T-helper 17 cell (primary cell): ENCODE measurements at regions not wholly inside any gene's neighbourhood (a gene's known extent, or its start where the extent isn't known, plus 50 kb on each side); places are given as distances from the start of the nearest gene placed in this dataset.
"Not testable (repeated sequence)": the region's sequence is repeated elsewhere in the genome, so short reads cannot be mapped to it uniquely, and the experiment has no call there.

Experiments
- ATAC-seq: fragments of 150-1000 bp; cut with Tn5 transposase; 2 replicates; pipeline ENCODE4 v1.10.0; 2021; ENCODE audit warnings: mild to moderate bottlenecking, moderate library complexity
- DNase-seq, 3 donors: peaks; one replicate each; pipeline versions ENCODE4 v3.0.0 to v3.0.0-alpha.2; 2020 to 2021
- H3K9me3 ChIP-seq: one replicate; pipeline ENCODE4 v1.7.0; 2013; ENCODE audit warnings: low read length, mild to moderate bottlenecking; ENCODE audit not compliant: control insufficient read depth, poor library complexity, severe bottlenecking
- H3K27ac Mint-ChIP-seq: one replicate; pipeline ENCODE4 v1.8.0; 2022; ENCODE audit warnings: mild to moderate bottlenecking, moderate library complexity, mixed read lengths
- H3K27me3 Mint-ChIP-seq: one replicate; pipeline ENCODE4 v1.8.0; 2022; ENCODE audit warnings: mixed read lengths
- H3K36me3 Mint-ChIP-seq: one replicate; pipeline ENCODE4 v1.8.0; 2022; ENCODE audit warnings: low read depth, mixed read lengths
- H3K4me1 Mint-ChIP-seq: one replicate; pipeline ENCODE4 v1.8.0; 2022; ENCODE audit warnings: mild to moderate bottlenecking, mixed read lengths
- H3K4me3 Mint-ChIP-seq: one replicate; pipeline ENCODE4 v1.8.0; 2022; ENCODE audit warnings: mild to moderate bottlenecking, moderate library complexity, mixed read lengths

- Mint-ChIP-seq H3K27me3 (peaks cover 16% of the 10 kb centered on the region), H3K36me3 (no peaks in the 10 kb centered on the region), H3K27ac (no peak overlapping the region), H3K4me3 (no peak overlapping the region), H3K4me1 (no peaks in the 10 kb centered on the region)
- H3K9me3 ChIP-seq = peaks cover 5% of the 10 kb centered on the region
- DNase-seq = no peak
- ATAC-seq = no peak
These were observed 223.7 kb downstream of the DLL1 start for GRCh38 chr6:170067181-170067641.

GRCh38 chr6:170066679-170067078 is 224.2 kb downstream of the DLL1 start:
- Mint-ChIP-seq H3K4me1 (no peaks in the 10 kb centered on the region), H3K27ac (no peak overlapping the region), H3K36me3 (no peaks in the 10 kb centered on the region), H3K27me3 (peaks cover 13% of the 10 kb centered on the region), H3K4me3 (no peak overlapping the region)
- ATAC-seq (no peak), DNase-seq (no peak)
- peaks cover 5% of the 10 kb centered on the region for H3K9me3 ChIP-seq

GRCh38 chr6:170063851-170064602 is 226.9 kb downstream of the DLL1 start:
- H3K4me3 Mint-ChIP-seq = no peak overlapping the region
- H3K27me3 Mint-ChIP-seq = peaks cover 20% of the 10 kb centered on the region
- no peaks in the 10 kb centered on the region for H3K36me3 Mint-ChIP-seq
- no peaks in the 10 kb centered on the region for H3K9me3 ChIP-seq
- DNase-seq (no peak), ATAC-seq (no peak)
- no peak overlapping the region for H3K27ac Mint-ChIP-seq
- no peaks in the 10 kb centered on the region for H3K4me1 Mint-ChIP-seq

- H3K27ac Mint-ChIP-seq = no peak overlapping the region
- DNase-seq (no peak), ATAC-seq (no peak)
- H3K9me3 ChIP-seq = no peaks in the 10 kb centered on the region
- no peaks in the 10 kb centered on the region for H3K36me3 Mint-ChIP-seq
- H3K4me1 Mint-ChIP-seq = no peaks in the 10 kb centered on the region
- peaks cover 20% of the 10 kb centered on the region for H3K27me3 Mint-ChIP-seq
- no peak overlapping the region for H3K4me3 Mint-ChIP-seq
These were observed 227.4 kb downstream of the DLL1 start for GRCh38 chr6:170063431-170063830.

- no peaks in the 10 kb centered on the region for H3K36me3 Mint-ChIP-seq
- ATAC-seq = no peak
- H3K9me3 ChIP-seq = no peaks in the 10 kb centered on the region
- no peak overlapping the region for H3K27ac Mint-ChIP-seq
- no peak overlapping the region for H3K4me3 Mint-ChIP-seq
- peaks cover 20% of the 10 kb centered on the region for H3K27me3 Mint-ChIP-seq
- peaks cover 3% of the 10 kb centered on the region for H3K4me1 Mint-ChIP-seq
- DNase-seq = no peak
These were observed 228.0 kb downstream of the DLL1 start for GRCh38 chr6:170062915-170063241.

- ATAC-seq (no peak), DNase-seq (no peak)
- no peaks in the 10 kb centered on the region for H3K36me3 Mint-ChIP-seq
- peaks cover 4% of the 10 kb centered on the region for H3K4me1 Mint-ChIP-seq
- no peak overlapping the region for H3K27ac Mint-ChIP-seq
- H3K27me3 Mint-ChIP-seq = peaks cover 16% of the 10 kb centered on the region
- H3K4me3 Mint-ChIP-seq = peak overlapping the region; percentile 25
- no peaks in the 10 kb centered on the region for H3K9me3 ChIP-seq
These were observed 228.5 kb downstream of the DLL1 start for GRCh38 chr6:170062209-170062914.

- Mint-ChIP-seq H3K27ac (no peak overlapping the region), H3K27me3 (peaks cover 19% of the 10 kb centered on the region), H3K36me3 (no peaks in the 10 kb centered on the region), H3K4me3 (no peak overlapping the region), H3K4me1 (peaks cover 4% of the 10 kb centered on the region)
- DNase-seq (no peak), ATAC-seq (no peak)
- no peaks in the 10 kb centered on the region for H3K9me3 ChIP-seq
These were observed 231.9 kb downstream of the DLL1 start for GRCh38 chr6:170058878-170059485.

GRCh38 chr6:170057961-170058877 is 232.7 kb downstream of the DLL1 start:
- DNase-seq = no peak

GRCh38 chr6:170057034-170057734 is 233.7 kb downstream of the DLL1 start:
- Mint-ChIP-seq H3K36me3 (no peaks in the 10 kb centered on the region), H3K27ac (no peak overlapping the region), H3K27me3 (peaks cover 14% of the 10 kb centered on the region), H3K4me3 (no peak overlapping the region), H3K4me1 (peaks cover 4% of the 10 kb centered on the region)
- ATAC-seq (no peak), DNase-seq (no peak)
- no peaks in the 10 kb centered on the region for H3K9me3 ChIP-seq

More at GRCh38 chr6:170057961-170058877, 232.7 kb downstream of the DLL1 start:
- peaks cover 4% of the 10 kb centered on the region for H3K4me1 Mint-ChIP-seq
- no peak for ATAC-seq
- H3K27ac Mint-ChIP-seq = no peak overlapping the region
- no peaks in the 10 kb centered on the region for H3K36me3 Mint-ChIP-seq
- no peak overlapping the region for H3K4me3 Mint-ChIP-seq
- H3K9me3 ChIP-seq = no peaks in the 10 kb centered on the region
- peaks cover 19% of the 10 kb centered on the region for H3K27me3 Mint-ChIP-seq

GRCh38 chr6:170056278-170056711 is 234.6 kb downstream of the DLL1 start:
- ATAC-seq (no peak), DNase-seq (no peak)
- Mint-ChIP-seq H3K27me3 (peaks cover 14% of the 10 kb centered on the region), H3K36me3 (no peaks in the 10 kb centered on the region), H3K4me3 (no peak overlapping the region), H3K27ac (no peak overlapping the region), H3K4me1 (peaks cover 4% of the 10 kb centered on the region)
- no peaks in the 10 kb centered on the region for H3K9me3 ChIP-seq

GRCh38 chr6:170055797-170056196 is 235.1 kb downstream of the DLL1 start:
- peaks cover 14% of the 10 kb centered on the region for H3K27me3 Mint-ChIP-seq
- ATAC-seq, H3K36me3 Mint-ChIP-seq, H3K27ac Mint-ChIP-seq, DNase-seq, H3K9me3 ChIP-seq, H3K4me3 Mint-ChIP-seq, H3K4me1 Mint-ChIP-seq: not testable (repeated sequence)

- peaks cover 7% of the 10 kb centered on the region for H3K27me3 Mint-ChIP-seq
- no peaks in the 10 kb centered on the region for H3K36me3 Mint-ChIP-seq
- H3K4me3 Mint-ChIP-seq = no peak overlapping the region
- H3K9me3 ChIP-seq = no peaks in the 10 kb centered on the region
- no peak for DNase-seq
- H3K27ac Mint-ChIP-seq = no peak overlapping the region
- H3K4me1 Mint-ChIP-seq = peaks cover 6% of the 10 kb centered on the region
- ATAC-seq = no peak
These were observed 236.8 kb downstream of the DLL1 start for GRCh38 chr6:170053966-170054661.
